Loucy (cell line): ENCODE measurements at regions not wholly inside any gene's neighbourhood (a gene's known extent, or its start where the extent isn't known, plus 50 kb on each side); places are given as distances from the start of the nearest gene placed in this dataset.

Experiments used
- EZH2phosphoT487 ChIP-seq: fragments of 200-600 bp; IDR thresholded peaks from 2 replicates; pipeline ENCODE4 v1.6.1; 2018; ENCODE audit warnings: antibody characterized with exemption, mild to moderate bottlenecking, moderate library complexity, borderline replicate concordance
- TF ChIP-seq, protein P1 (sequence below): fragments of 200-600 bp; sonication (generic); conservative IDR thresholded peaks from 2 replicates; pipeline ENCODE4 v1.5.1; 2014; ENCODE audit warnings: mild to moderate bottlenecking, antibody characterized with exemption, low read length

DNA sequence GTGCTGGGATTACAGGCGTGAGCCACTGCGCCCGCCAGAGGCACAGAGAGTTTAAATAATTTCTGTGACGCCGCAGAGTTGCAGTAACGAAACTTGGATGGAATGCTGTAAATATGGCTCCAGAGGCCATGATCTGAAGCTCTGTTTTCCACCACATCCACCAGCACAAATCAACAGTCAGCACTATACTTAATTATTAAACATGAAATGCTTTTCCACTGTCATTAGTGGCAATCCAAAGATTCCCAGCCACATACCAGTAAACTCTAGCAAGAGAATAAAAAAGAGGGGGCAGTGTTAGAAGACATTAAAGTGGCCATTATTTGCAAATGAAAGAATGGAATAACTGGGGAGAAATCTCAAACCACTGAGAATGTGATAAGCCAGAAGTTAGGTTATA is 242.5 kb downstream of the DIRAS2 start:
- TF ChIP-seq EZH2phosphoT487 = no peak
- TF ChIP-seq, protein P1, sequence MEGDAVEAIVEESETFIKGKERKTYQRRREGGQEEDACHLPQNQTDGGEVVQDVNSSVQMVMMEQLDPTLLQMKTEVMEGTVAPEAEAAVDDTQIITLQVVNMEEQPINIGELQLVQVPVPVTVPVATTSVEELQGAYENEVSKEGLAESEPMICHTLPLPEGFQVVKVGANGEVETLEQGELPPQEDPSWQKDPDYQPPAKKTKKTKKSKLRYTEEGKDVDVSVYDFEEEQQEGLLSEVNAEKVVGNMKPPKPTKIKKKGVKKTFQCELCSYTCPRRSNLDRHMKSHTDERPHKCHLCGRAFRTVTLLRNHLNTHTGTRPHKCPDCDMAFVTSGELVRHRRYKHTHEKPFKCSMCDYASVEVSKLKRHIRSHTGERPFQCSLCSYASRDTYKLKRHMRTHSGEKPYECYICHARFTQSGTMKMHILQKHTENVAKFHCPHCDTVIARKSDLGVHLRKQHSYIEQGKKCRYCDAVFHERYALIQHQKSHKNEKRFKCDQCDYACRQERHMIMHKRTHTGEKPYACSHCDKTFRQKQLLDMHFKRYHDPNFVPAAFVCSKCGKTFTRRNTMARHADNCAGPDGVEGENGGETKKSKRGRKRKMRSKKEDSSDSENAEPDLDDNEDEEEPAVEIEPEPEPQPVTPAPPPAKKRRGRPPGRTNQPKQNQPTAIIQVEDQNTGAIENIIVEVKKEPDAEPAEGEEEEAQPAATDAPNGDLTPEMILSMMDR = no peak
